ENCODE measurements at regions not wholly inside any gene's neighbourhood (a gene's known extent, or its start where the extent isn't known, plus 50 kb on each side); places are given as distances from the start of the nearest gene placed in this dataset.

- no peak overlapping the region for H3K4me3 ChIP-seq (ENCODE audit: low read length)
- DNase-seq (ENCODE audit: low read depth, low spot score) = peak; percentile 55
These were observed 51.5 kb upstream of the EPS8L3 start for GRCh38 chr1:109814993-109815786.

- H3K4me3 ChIP-seq (ENCODE audit: low read length) = no peak overlapping the region
- DNase-seq (ENCODE audit: low read depth, low spot score) = no peak
These were observed 50.5 kb upstream of the EPS8L3 start for GRCh38 chr1:109814223-109814622.
